SK-N-SH (cell line): ENCODE measurements at regions not wholly inside any gene's neighbourhood (a gene's known extent, or its start where the extent isn't known, plus 50 kb on each side); places are given as distances from the start of the nearest gene placed in this dataset.

Source experiments
- CTCF ChIP-seq: fragments of 200-600 bp; sonication (generic); IDR thresholded peaks from 2 replicates; pipeline ENCODE4 v1.6.1; 2017; ENCODE audit warnings: antibody characterized with exemption, mild to moderate bottlenecking, moderate library complexity
- GABPA ChIP-seq: IDR thresholded peaks from 2 replicates; pipeline ENCODE4 v1.4.0; 2012; ENCODE audit warnings: low read depth, mild to moderate bottlenecking
- POLR2AphosphoS5 ChIP-seq: IDR thresholded peaks from 2 replicates; pipeline ENCODE4 v1.6.1; 2012; ENCODE audit warnings: low read depth, low read length
- YY1 ChIP-seq: IDR thresholded peaks from 2 replicates; pipeline ENCODE4 v1.4.0; 2012; ENCODE audit warnings: low read depth, mild to moderate bottlenecking

GRCh38 chr12:47025798-47026197 lies 53.6 kb upstream of the PCED1B start:
- TF ChIP-seq CTCF = no peak
- TF ChIP-seq YY1 = no peak
- TF ChIP-seq GABPA = no peak
- TF ChIP-seq POLR2AphosphoS5 = no peak
